Prostate gland (tissue), 2 donors: ENCODE measurements at regions not wholly inside any gene's neighbourhood (a gene's known extent, or its start where the extent isn't known, plus 50 kb on each side); places are given as distances from the start of the nearest gene placed in this dataset.

Experiments used
- DNase-seq: peaks from one replicate; pipeline ENCODE4 v3.0.0-alpha.2; 2019; ENCODE audit warnings: low spot score
- H3K27ac ChIP-seq, 2 donors: fragments of 200-600 bp; sonication (generic); 2 replicates each; pipeline ENCODE4 v1.5.1; 2017 to 2019
- H3K27me3 ChIP-seq: fragments of 200-600 bp; sonication (generic); replicated peaks from 2 replicates; pipeline ENCODE4 v1.5.1; 2019; ENCODE audit not compliant: insufficient read depth
- H3K36me3 ChIP-seq, 2 donors: fragments of 200-600 bp; sonication (generic); 1 replicate in 1 of 2; 2 replicates in 1 of 2; pipeline versions ENCODE4 v1.5.1 to v1.8.1; 2017 to 2019
- H3K4me1 ChIP-seq: fragments of 200-600 bp; sonication (generic); replicated peaks from 2 replicates; pipeline ENCODE4 v1.5.1; 2019
- H3K4me3 ChIP-seq, 2 donors: fragments of 200-600 bp; sonication (generic); 2 replicates each; pipeline ENCODE4 v1.5.1; 2017 to 2019
- H3K9me3 ChIP-seq: fragments of 200-600 bp; sonication (generic); 2 replicates; pipeline ENCODE4 v1.5.1; 2017
- POLR2A ChIP-seq: fragments of 450-650 bp; IDR thresholded peaks from one replicate; pipeline ENCODE4 v1.6.1; 2016; ENCODE audit warnings: antibody characterized with exemption, mild to moderate bottlenecking
- POLR2AphosphoS5 ChIP-seq: sonication (generic); formaldehyde crosslinking; IDR thresholded peaks from one replicate; pipeline ENCODE4 v1.6.1; 2017; ENCODE audit warnings: antibody characterized with exemption
- WGBS: methylation state at CpG from one replicate; pipeline ENCODE4 v1.1.5; 2018; 5-methylcytosine and 5-hydroxymethylcytosine counted together
- intact Hi-C: fragments of 100-400 bp; cut with DNase I; formaldehyde crosslinking; loops from one replicate; pipeline ENCODE4 v1.14.2; 2022
- TF ChIP-seq, protein P1 (sequence below), 4 experiments: fragments of 200-600 bp in 2 of 4; fragments of 450-650 bp in 2 of 4; sonication (generic) in 2 of 4; IDR thresholded peaks; 1 replicate in 3 of 4; 2 replicates in 1 of 4; pipeline ENCODE4 v1.5.1; 2016 to 2019; ENCODE audit warnings: antibody characterized with exemption in 4 of 4, mild to moderate bottlenecking in 2 of 4, moderate library complexity in 2 of 4

- 91% methylated on average over 4 of the region's 4 CpGs for WGBS
- no peak for DNase-seq
- no peaks in the 10 kb centered on the region for H3K4me1 ChIP-seq
- no peak overlapping the region for H3K27ac ChIP-seq
- H3K27me3 ChIP-seq = no peaks in the 10 kb centered on the region
- no peaks in the 10 kb centered on the region for H3K9me3 ChIP-seq
- no peaks in the 10 kb centered on the region for H3K36me3 ChIP-seq
- intact Hi-C loops = no loop called here
- TF ChIP-seq POLR2A (no peak), POLR2AphosphoS5 (no peak)
- TF ChIP-seq, protein P1, sequence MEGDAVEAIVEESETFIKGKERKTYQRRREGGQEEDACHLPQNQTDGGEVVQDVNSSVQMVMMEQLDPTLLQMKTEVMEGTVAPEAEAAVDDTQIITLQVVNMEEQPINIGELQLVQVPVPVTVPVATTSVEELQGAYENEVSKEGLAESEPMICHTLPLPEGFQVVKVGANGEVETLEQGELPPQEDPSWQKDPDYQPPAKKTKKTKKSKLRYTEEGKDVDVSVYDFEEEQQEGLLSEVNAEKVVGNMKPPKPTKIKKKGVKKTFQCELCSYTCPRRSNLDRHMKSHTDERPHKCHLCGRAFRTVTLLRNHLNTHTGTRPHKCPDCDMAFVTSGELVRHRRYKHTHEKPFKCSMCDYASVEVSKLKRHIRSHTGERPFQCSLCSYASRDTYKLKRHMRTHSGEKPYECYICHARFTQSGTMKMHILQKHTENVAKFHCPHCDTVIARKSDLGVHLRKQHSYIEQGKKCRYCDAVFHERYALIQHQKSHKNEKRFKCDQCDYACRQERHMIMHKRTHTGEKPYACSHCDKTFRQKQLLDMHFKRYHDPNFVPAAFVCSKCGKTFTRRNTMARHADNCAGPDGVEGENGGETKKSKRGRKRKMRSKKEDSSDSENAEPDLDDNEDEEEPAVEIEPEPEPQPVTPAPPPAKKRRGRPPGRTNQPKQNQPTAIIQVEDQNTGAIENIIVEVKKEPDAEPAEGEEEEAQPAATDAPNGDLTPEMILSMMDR (IDR thresholded peaks at IDR 0.05) = no peak
- H3K4me3 ChIP-seq = no peak overlapping the region
Observed at GRCh38 chr12:124078800-124079199, 105.8 kb downstream of the ZNF664 start.

DNA sequence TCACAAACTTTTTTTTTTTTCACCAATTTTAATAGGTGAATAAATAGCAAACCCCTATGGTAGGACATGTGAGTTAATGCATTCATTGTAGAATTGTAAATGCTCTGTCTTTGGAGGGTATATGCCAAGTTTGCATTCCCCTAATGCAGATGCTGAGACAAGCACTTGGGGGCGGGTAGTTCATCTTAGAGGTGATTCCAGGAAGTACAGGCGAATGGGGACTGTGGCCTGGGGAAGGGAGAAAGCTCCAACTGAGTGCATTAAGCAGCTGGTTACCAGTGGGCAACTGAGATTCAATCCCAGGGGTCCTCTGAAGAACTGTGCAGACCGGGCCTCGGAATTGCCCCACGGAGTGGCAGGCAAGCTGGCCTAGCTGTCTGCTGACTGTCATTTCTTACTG, 107.6 kb downstream of the ZNF664 start:
- no peak overlapping the region for H3K4me3 ChIP-seq
- H3K4me1 ChIP-seq = no peaks in the 10 kb centered on the region
- no peaks in the 10 kb centered on the region for H3K27me3 ChIP-seq
- no peaks in the 10 kb centered on the region for H3K36me3 ChIP-seq
- WGBS = 93% methylated on average over 5 of the region's 5 CpGs
- intact Hi-C loops = no loop called here
- DNase-seq = no peak
- TF ChIP-seq POLR2AphosphoS5 = no peak
- TF ChIP-seq, protein P1 (IDR thresholded peaks at IDR 0.05) = no peak
- TF ChIP-seq POLR2A = no peak
- no peak overlapping the region for H3K27ac ChIP-seq
- no peaks in the 10 kb centered on the region for H3K9me3 ChIP-seq

DNA sequence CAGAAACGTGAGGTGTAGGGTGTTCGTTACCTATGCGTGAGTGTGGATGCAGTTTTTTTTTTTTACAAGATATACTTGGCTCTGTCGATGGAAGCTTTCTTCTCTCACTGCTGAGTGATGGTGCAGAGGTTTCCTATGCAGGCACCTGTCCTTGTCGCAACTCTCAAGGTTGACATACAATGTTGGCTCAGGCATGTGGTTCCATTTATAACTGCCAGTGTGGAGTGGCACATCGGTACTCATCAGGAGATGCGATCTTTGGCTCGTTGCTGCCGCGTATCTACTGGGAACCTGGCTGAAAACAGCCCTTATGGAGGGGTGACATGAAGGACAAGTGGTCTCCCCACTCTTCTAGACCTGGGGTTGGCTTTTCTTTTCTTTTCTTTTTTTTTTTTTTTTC, 109.0 kb downstream of the ZNF664 start:
- TF ChIP-seq POLR2A (no peak), POLR2AphosphoS5 (no peak)
- TF ChIP-seq, protein P1 (IDR thresholded peaks at IDR 0.05) = no peak
- intact Hi-C loops = no loop called here
- 90% methylated on average over 10 of the region's 10 CpGs for WGBS
- Histone ChIP-seq H3K27me3 (no peaks in the 10 kb centered on the region), H3K4me3 (no peak overlapping the region), H3K4me1 (no peaks in the 10 kb centered on the region), H3K36me3 (no peaks in the 10 kb centered on the region), H3K27ac (no peak overlapping the region), H3K9me3 (no peaks in the 10 kb centered on the region)
- no peak for DNase-seq

DNA sequence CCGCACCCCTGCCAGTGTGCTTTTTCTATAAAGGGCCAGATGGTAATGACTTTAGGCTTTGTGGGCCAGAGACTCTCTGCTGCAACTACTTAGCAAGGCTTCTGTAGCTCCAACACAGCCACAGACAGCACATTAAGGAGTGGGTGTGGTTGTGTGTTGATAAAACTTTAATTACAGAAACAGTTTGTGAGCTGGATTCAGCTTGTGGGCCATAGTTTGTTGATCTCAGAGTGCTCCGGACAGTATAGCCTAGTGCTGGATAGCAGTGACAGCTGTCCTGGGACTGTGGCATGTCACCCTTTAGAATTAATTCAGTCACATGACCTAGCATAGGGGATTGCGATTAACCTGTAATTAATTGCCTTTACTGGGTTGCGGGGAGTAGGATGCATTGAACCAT, 109.7 kb downstream of the ZNF664 start:
- intact Hi-C loops = no loop called here
- no peak overlapping the region for H3K27ac ChIP-seq
- no peaks in the 10 kb centered on the region for H3K4me1 ChIP-seq
- no peaks in the 10 kb centered on the region for H3K27me3 ChIP-seq
- TF ChIP-seq, protein P1 (IDR thresholded peaks at IDR 0.05) = no peak
- TF ChIP-seq POLR2A (no peak), POLR2AphosphoS5 (no peak)
- no peak for DNase-seq
- no peaks in the 10 kb centered on the region for H3K36me3 ChIP-seq
- no peak overlapping the region for H3K4me3 ChIP-seq
- 95% methylated on average over 4 of the region's 4 CpGs for WGBS
- no peaks in the 10 kb centered on the region for H3K9me3 ChIP-seq

DNA sequence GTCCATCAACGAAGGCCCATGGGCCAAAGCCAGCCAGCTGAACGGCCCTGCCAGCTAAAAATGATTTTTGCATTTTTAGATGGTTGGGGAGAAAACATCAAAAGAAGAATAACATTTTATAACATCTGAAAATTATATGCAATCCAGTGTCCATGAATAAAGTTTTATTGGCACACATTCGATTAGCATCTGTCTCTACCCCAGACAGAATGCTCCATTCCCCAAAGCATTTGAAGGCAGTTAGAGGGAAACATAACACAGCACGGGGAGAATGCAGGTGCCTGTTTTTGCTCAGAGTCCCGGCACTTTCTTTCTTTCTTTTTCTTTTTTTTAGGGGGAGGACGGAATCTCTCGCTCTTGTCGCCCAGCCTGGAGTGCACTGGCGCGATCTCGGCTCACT, 110.7 kb downstream of the ZNF664 start:
- TF ChIP-seq POLR2AphosphoS5 (no peak), POLR2A (no peak)
- TF ChIP-seq, protein P1 (IDR thresholded peaks at IDR 0.05) = no peak
- Histone ChIP-seq H3K4me3 (no peak overlapping the region), H3K4me1 (no peaks in the 10 kb centered on the region), H3K27ac (no peak overlapping the region), H3K36me3 (no peaks in the 10 kb centered on the region), H3K9me3 (no peaks in the 10 kb centered on the region), H3K27me3 (no peaks in the 10 kb centered on the region)
- intact Hi-C loops = no loop called here
- no peak for DNase-seq
- 94% methylated on average over 11 of the region's 11 CpGs for WGBS
